ENCODE measurements at regions not wholly inside any gene's neighbourhood (a gene's known extent, or its start where the extent isn't known, plus 50 kb on each side); places are given as distances from the start of the nearest gene placed in this dataset.

DNA sequence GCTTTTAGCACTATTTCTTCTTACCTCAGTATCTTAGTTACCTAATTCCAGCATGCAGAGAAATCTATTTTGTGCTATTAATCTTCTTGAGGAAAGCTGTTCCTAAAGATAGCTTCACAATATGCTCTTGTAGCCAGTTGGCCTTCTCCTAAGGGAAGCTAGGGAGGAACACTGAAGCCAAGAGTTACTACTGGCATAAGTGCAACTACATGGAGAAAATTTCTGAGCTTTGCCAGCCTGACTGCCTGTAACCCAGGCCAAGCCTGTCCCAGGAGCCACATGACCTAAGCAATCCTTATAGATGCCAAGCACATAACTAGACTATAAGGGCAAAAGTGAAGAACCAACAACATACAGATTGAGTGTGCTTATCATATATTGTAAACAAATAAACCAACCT is 890.2 kb downstream of the FLRT2 start:
- TF ChIP-seq ZNF839 (CRISPR knock-in tag; IDR thresholded peaks at IDR 0.05; ENCODE audit: borderline replicate concordance) = no peak
- no peak for TF ChIP-seq TSC22D2 (CRISPR knock-in tag; IDR thresholded peaks at IDR 0.05; ENCODE audit: borderline replicate concordance)
- no peak for TF ChIP-seq RAD21 (CRISPR knock-in tag; IDR thresholded peaks at IDR 0.05)
- TF ChIP-seq NR2F6 (IDR thresholded peaks at IDR 0.05) = no peak
- TF ChIP-seq NR2F6 (CRISPR knock-in tag; IDR thresholded peaks at IDR 0.05) = no peak
- TF ChIP-seq, protein P1, sequence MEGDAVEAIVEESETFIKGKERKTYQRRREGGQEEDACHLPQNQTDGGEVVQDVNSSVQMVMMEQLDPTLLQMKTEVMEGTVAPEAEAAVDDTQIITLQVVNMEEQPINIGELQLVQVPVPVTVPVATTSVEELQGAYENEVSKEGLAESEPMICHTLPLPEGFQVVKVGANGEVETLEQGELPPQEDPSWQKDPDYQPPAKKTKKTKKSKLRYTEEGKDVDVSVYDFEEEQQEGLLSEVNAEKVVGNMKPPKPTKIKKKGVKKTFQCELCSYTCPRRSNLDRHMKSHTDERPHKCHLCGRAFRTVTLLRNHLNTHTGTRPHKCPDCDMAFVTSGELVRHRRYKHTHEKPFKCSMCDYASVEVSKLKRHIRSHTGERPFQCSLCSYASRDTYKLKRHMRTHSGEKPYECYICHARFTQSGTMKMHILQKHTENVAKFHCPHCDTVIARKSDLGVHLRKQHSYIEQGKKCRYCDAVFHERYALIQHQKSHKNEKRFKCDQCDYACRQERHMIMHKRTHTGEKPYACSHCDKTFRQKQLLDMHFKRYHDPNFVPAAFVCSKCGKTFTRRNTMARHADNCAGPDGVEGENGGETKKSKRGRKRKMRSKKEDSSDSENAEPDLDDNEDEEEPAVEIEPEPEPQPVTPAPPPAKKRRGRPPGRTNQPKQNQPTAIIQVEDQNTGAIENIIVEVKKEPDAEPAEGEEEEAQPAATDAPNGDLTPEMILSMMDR (CRISPR knock-in tag; IDR thresholded peaks at IDR 0.05) = no peak
- TF ChIP-seq GTF2F1 (IDR thresholded peaks at IDR 0.05; ENCODE audit: low read length) = no peak
- no peak for TF ChIP-seq NCOA5 (CRISPR knock-in tag; IDR thresholded peaks at IDR 0.05)
- TF ChIP-seq, protein P2, sequence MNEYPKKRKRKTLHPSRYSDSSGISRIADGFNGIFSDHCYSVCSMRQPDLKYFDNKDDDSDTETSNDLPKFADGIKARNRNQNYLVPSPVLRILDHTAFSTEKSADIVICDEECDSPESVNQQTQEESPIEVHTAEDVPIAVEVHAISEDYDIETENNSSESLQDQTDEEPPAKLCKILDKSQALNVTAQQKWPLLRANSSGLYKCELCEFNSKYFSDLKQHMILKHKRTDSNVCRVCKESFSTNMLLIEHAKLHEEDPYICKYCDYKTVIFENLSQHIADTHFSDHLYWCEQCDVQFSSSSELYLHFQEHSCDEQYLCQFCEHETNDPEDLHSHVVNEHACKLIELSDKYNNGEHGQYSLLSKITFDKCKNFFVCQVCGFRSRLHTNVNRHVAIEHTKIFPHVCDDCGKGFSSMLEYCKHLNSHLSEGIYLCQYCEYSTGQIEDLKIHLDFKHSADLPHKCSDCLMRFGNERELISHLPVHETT (CRISPR knock-in tag; conservative IDR thresholded peaks at IDR 0.05) = no peak
- no peak for TF ChIP-seq KAT8 (CRISPR knock-in tag; IDR thresholded peaks at IDR 0.05)
